ENCODE measurements at regions not wholly inside any gene's neighbourhood (a gene's known extent, or its start where the extent isn't known, plus 50 kb on each side); places are given as distances from the start of the nearest gene placed in this dataset.

DNA sequence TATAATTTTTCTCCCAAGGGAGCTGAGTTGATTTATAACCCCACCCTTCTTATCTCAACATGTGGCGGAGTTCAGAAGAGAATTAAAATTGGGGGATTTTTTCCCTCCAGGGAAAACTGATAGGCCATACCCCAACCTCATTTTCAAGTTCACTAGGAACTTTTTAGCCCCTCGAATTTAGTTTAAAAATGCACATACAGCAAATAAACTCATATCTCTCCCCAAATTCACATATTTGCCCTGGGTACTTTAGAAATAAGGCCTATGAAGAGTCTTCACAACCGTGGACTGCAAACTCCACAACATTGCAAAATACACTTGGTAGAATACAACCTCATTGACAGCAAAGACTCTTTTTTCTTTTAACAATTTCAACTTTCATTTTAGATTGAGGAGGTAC lies 206.7 kb upstream of the LEF1 start:
- DNase-seq (ENCODE audit: low spot score, unreplicated experiment), result no peak
- TF ChIP-seq, protein P1, sequence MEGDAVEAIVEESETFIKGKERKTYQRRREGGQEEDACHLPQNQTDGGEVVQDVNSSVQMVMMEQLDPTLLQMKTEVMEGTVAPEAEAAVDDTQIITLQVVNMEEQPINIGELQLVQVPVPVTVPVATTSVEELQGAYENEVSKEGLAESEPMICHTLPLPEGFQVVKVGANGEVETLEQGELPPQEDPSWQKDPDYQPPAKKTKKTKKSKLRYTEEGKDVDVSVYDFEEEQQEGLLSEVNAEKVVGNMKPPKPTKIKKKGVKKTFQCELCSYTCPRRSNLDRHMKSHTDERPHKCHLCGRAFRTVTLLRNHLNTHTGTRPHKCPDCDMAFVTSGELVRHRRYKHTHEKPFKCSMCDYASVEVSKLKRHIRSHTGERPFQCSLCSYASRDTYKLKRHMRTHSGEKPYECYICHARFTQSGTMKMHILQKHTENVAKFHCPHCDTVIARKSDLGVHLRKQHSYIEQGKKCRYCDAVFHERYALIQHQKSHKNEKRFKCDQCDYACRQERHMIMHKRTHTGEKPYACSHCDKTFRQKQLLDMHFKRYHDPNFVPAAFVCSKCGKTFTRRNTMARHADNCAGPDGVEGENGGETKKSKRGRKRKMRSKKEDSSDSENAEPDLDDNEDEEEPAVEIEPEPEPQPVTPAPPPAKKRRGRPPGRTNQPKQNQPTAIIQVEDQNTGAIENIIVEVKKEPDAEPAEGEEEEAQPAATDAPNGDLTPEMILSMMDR (IDR thresholded peaks at IDR 0.05; ENCODE audit: unreplicated experiment), result no peak
- H3K4me3 Mint-ChIP-seq (ENCODE audit: low read depth), result no peak overlapping the region
- peaks cover 1% of the 10 kb centered on the region for H3K4me1 Mint-ChIP-seq (ENCODE audit: low read depth)
- H3K36me3 Mint-ChIP-seq (ENCODE audit: insufficient read depth), result no peaks in the 10 kb centered on the region
- H3K27ac Mint-ChIP-seq, result no peak overlapping the region
- peaks cover 19% of the 10 kb centered on the region for H3K27me3 Mint-ChIP-seq
- peaks cover 3% of the 10 kb centered on the region for H3K9me3 Mint-ChIP-seq (ENCODE audit: low read depth)

DNA sequence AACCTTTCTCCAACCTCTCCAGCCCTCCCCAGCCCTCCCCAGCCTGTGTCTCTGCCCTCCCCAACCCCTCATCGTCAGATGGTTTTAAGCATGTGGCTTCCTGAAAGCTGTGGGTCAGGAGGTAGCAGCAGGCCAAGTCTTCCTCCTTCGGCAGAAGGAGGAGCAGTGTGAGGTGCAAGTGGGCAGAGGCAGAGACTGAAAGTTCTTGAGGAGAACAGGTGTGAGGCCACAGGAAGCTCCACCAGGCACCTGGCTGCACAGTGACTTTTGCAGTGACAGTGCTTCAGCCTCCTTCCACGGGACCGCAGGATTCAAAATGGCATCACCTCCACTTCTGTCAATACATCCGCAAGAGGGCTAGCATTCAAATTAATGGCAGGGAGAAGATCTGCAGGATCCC lies 203.9 kb upstream of the LEF1 start:
- H3K9me3 Mint-ChIP-seq (ENCODE audit: low read depth), result no peaks in the 10 kb centered on the region
- peaks cover 19% of the 10 kb centered on the region for H3K27me3 Mint-ChIP-seq
- no peak for DNase-seq (ENCODE audit: low spot score, unreplicated experiment)
- TF ChIP-seq, protein P1 (IDR thresholded peaks at IDR 0.05; ENCODE audit: unreplicated experiment), result no peak
- H3K36me3 Mint-ChIP-seq (ENCODE audit: insufficient read depth), result no peaks in the 10 kb centered on the region
- no peaks in the 10 kb centered on the region for H3K4me1 Mint-ChIP-seq (ENCODE audit: low read depth)
- no peak overlapping the region for H3K27ac Mint-ChIP-seq
- H3K4me3 Mint-ChIP-seq (ENCODE audit: low read depth), result no peak overlapping the region

DNA sequence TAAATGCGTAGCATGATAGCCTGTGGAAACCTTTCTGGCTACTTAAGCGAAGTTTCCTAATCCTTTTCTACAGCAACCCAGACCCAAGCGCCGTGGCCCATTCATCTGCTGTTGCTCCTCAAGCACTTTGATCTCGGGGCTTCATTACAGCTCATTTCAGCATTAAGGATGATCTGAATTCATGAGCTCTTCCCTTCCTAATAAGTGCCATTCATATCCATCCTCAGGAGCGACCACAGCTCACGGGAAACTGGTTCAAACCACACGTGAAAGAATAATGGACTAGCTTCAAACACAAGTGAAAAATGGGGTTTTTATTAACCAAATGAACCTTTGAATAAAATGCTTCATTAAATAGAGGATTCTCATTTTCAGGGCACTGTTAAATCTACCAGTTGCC lies 202.6 kb upstream of the LEF1 start:
- no peak overlapping the region for H3K4me3 Mint-ChIP-seq (ENCODE audit: low read depth)
- no peak overlapping the region for H3K27ac Mint-ChIP-seq
- peaks cover 18% of the 10 kb centered on the region for H3K27me3 Mint-ChIP-seq

DNA sequence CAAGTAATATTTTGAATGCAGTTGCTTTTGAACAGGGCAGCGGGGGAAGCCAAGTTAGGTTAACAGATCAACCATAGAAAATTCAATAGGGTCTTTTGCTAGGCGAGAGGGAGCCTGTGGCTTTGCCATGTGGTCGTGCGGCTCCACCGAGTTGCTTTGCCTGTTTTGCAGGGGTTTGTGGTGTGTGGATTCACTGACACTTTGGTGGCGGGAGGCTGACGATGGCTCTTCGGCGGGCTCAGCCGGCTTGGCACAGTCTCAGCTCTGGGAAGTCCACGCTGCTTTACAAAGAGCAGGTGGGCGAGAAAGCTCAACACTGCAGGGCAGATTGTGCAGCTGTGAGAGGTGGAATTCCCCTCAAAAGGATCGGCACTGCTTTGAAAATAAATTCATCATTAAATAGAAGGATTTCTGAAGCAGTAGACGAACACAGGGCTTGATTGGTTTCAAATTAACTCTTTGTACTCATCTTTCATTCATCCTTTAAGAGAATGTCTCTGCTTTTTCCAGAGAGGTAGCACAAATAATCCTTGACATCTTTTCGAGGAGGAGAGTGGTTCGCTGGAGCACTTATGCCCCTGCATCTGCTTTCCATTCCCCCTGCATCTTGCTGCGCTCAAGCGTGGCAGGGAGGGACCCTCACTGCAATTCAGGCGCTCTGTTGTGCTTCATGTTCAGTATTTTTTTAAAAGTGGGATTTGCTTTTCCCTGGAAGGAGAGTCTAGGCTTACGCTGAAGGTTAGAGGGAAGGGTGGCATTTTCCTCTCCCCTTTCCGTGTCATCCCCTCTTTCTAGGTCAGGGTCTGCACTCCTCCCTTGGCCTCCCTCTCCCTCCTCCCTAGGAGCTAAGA lies 201.8 kb upstream of the LEF1 start:
- Mint-ChIP-seq H3K4me1 (ENCODE audit: low read depth) (no peaks in the 10 kb centered on the region), H3K27me3 (peaks cover 19% of the 10 kb centered on the region), H3K27ac (no peak overlapping the region), H3K9me3 (ENCODE audit: low read depth) (no peaks in the 10 kb centered on the region), H3K36me3 (ENCODE audit: insufficient read depth) (no peaks in the 10 kb centered on the region), H3K4me3 (ENCODE audit: low read depth) (no peak overlapping the region)
- TF ChIP-seq, protein P1 (IDR thresholded peaks at IDR 0.05; ENCODE audit: unreplicated experiment), result no peak
- DNase-seq (ENCODE audit: low spot score, unreplicated experiment), result no peak

More for the DNA sequence above, 202.6 kb upstream of the LEF1 start:
- H3K36me3 Mint-ChIP-seq (ENCODE audit: insufficient read depth), result no peaks in the 10 kb centered on the region
- H3K9me3 Mint-ChIP-seq (ENCODE audit: low read depth), result no peaks in the 10 kb centered on the region
- H3K4me1 Mint-ChIP-seq (ENCODE audit: low read depth), result no peaks in the 10 kb centered on the region
- TF ChIP-seq, protein P1 (IDR thresholded peaks at IDR 0.05; ENCODE audit: unreplicated experiment), result no peak
- no peak for DNase-seq (ENCODE audit: low spot score, unreplicated experiment)

DNA sequence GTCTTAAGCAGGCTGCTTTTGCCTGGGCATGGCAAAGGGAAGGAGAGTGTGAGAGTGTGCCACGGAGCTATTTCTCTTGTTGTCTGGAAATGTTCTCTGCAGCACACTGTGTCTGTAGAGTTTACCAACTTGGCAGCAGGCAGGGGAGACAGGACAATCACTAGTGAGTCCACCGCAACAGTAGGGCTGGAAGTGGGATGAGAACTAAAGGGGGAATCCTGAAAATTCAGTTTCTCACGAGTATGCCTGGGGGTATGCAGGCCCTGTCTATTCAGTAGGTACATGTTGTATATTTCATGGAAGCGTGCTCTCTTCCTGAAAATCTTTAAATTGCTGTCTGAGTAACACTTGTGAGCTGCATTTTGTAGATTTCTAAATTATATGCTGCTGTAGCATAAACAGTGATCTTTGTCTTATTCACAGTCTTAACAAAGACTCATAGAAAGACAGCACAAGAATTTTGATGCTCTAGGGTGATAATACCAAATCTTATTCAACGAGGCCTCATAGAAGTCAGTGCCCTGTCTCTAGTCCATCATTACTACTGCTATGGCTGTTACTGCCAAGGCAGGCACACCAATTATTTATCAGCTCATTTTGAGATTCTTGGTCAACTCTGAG lies 200.4 kb upstream of the LEF1 start:
- no peak for DNase-seq (ENCODE audit: low spot score, unreplicated experiment)
- TF ChIP-seq, protein P1 (IDR thresholded peaks at IDR 0.05; ENCODE audit: unreplicated experiment), result no peak
- H3K27me3 Mint-ChIP-seq, result peaks cover 19% of the 10 kb centered on the region
- no peaks in the 10 kb centered on the region for H3K36me3 Mint-ChIP-seq (ENCODE audit: insufficient read depth)
- H3K9me3 Mint-ChIP-seq (ENCODE audit: low read depth), result no peaks in the 10 kb centered on the region
- H3K27ac Mint-ChIP-seq, result no peak overlapping the region
- no peaks in the 10 kb centered on the region for H3K4me1 Mint-ChIP-seq (ENCODE audit: low read depth)
- H3K4me3 Mint-ChIP-seq (ENCODE audit: low read depth), result no peak overlapping the region

All from progenitor cell of endocrine pancreas (in vitro differentiated cells).